Left ventricle myocardium inferior (tissue), 1 donor: ENCODE measurements at regions not wholly inside any gene's neighbourhood (a gene's known extent, or its start where the extent isn't known, plus 50 kb on each side); places are given as distances from the start of the nearest gene placed in this dataset.

Experiments used
- DNase-seq: peaks from one replicate; pipeline ENCODE4 v3.0.0-alpha.2; 2020
- H3K27ac ChIP-seq: fragments of 200-600 bp; replicated peaks from 2 replicates; pipeline ENCODE4 v1.8.0; 2021
- H3K27me3 ChIP-seq: fragments of 200-600 bp; 2 replicates; pipeline ENCODE4 v1.8.0; 2021; ENCODE audit warnings: low read depth
- H3K36me3 ChIP-seq: fragments of 200-600 bp; 2 replicates; pipeline ENCODE4 v1.8.0; 2021
- H3K4me1 ChIP-seq: fragments of 200-600 bp; 2 replicates; pipeline ENCODE4 v1.8.0; 2021
- H3K4me3 ChIP-seq: fragments of 200-600 bp; 2 replicates; pipeline ENCODE4 v1.8.0; 2021; ENCODE audit warnings: mild to moderate bottlenecking, moderate library complexity
- H3K9me3 ChIP-seq: fragments of 200-600 bp; replicated peaks from 2 replicates; pipeline ENCODE4 v1.8.0; 2021
- intact Hi-C: fragments of 100-400 bp; cut with micrococcal nuclease; formaldehyde crosslinking; loops from one replicate; pipeline ENCODE4 v1.11.0; 2022
- TF ChIP-seq, protein P1 (sequence below): fragments of 200-600 bp; IDR thresholded peaks from 2 replicates; pipeline ENCODE4 v1.8.0; 2021; ENCODE audit warnings: antibody characterized with exemption, mild to moderate bottlenecking, borderline replicate concordance
- donor health status: DM: no; HTN: yes; CAD: no; lungs with severe emphysema.

DNA sequence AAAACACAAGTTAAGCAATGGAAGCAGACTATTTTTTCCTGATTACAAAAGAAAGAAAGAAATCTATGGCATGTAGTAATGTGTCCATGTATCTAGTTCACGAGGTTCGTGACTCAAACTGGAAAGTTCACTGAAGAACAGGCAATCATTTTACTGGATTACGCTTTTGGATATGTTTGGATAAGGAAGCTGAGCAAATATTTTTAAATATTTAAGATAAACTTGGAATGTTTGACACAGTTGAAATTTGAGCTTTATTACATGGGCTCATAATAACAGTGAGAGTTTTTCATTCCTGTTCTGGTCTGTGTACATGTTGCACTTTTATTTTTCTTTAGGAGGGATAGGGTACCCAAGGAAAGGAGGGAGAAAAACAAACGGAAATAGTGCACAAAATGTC, 244.2 kb upstream of the GK2 start:
- TF ChIP-seq, protein P1, sequence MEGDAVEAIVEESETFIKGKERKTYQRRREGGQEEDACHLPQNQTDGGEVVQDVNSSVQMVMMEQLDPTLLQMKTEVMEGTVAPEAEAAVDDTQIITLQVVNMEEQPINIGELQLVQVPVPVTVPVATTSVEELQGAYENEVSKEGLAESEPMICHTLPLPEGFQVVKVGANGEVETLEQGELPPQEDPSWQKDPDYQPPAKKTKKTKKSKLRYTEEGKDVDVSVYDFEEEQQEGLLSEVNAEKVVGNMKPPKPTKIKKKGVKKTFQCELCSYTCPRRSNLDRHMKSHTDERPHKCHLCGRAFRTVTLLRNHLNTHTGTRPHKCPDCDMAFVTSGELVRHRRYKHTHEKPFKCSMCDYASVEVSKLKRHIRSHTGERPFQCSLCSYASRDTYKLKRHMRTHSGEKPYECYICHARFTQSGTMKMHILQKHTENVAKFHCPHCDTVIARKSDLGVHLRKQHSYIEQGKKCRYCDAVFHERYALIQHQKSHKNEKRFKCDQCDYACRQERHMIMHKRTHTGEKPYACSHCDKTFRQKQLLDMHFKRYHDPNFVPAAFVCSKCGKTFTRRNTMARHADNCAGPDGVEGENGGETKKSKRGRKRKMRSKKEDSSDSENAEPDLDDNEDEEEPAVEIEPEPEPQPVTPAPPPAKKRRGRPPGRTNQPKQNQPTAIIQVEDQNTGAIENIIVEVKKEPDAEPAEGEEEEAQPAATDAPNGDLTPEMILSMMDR: no peak
- Histone ChIP-seq H3K27ac (no peak overlapping the region), H3K4me3 (no peak overlapping the region), H3K9me3 (peaks cover 7% of the 10 kb centered on the region), H3K4me1 (peaks cover 4% of the 10 kb centered on the region), H3K36me3 (no peaks in the 10 kb centered on the region), H3K27me3 (no peaks in the 10 kb centered on the region)
- no peak for DNase-seq
- intact Hi-C loops: no loop called here

DNA sequence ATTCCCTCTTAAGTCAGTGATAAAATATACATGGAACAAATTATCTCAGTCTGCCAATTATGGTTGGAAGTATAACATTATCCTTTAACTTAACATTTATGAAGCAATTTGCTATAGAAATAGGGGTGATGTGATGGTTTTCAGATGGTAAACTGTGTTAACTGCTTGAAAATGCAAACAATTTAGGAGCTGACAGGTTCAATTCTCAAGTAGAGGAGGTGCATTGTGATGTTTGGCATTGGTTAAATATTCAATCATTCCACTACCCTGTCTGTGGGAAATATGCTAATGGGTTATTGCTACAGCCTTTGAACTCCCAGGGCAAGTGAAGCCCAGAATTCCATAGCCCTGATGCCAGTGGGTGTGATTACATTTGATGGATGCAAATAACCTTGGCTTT, 243.4 kb upstream of the GK2 start:
- Histone ChIP-seq H3K4me3 (no peak overlapping the region), H3K27me3 (no peaks in the 10 kb centered on the region), H3K9me3 (no peaks in the 10 kb centered on the region), H3K36me3 (no peaks in the 10 kb centered on the region), H3K27ac (no peak overlapping the region), H3K4me1 (peaks cover 4% of the 10 kb centered on the region)
- DNase-seq: no peak
- intact Hi-C loops: no loop called here
- TF ChIP-seq, protein P1: no peak

DNA sequence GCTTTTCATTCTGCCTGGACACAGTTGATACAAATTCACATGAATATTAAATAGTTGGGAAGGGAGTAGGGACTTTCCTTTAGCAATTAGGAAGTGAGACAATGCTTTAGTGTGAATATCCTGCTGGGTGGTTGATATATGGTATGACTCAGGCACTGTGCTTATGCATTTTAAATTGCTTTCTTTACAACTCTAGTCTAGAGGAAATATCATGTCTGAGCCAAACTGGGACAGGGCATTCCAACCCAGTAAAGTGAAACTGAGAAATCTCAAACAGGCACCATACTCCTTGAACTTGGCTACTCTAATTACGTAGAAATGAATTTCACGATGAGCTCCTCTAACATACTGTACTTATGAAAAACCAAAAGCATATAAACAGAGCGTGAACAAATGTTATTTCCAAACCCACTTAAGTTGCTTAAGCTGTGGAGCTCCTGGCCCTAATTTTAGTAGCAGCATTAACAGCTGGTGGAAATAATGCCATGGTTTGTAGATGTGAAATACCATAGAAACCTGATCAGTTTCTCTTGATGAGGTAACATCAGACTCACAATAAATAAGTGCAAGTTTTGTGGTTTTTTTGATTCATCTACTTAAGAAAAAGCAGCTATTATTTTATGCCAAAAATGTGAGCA, 242.9 kb upstream of the GK2 start:
- Histone ChIP-seq H3K4me1 (peaks cover 4% of the 10 kb centered on the region), H3K27ac (no peak overlapping the region), H3K4me3 (no peak overlapping the region), H3K9me3 (no peaks in the 10 kb centered on the region), H3K27me3 (no peaks in the 10 kb centered on the region), H3K36me3 (no peaks in the 10 kb centered on the region)
- intact Hi-C loops: no loop called here
- TF ChIP-seq, protein P1: no peak
- DNase-seq: no peak

DNA sequence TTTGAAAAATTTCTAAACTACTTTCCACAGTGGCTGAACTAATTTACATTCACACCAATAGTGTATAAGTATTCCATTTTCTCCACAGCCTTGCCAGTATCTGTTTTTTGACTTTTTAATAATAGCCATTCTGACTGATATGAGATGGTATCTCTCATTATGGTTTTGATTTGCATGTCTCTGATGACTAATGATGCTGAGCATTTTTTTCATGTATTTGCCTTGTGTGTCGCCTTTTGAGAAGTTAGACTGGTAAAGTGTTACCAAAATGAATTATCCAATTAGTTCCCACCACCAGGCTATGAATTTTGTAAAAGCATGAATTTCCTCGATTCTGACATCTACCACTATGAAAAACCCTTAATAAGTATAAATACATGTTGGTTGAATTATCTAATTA, 242.2 kb upstream of the GK2 start:
- Histone ChIP-seq H3K36me3 (no peaks in the 10 kb centered on the region), H3K4me1 (peaks cover 4% of the 10 kb centered on the region), H3K4me3 (no peak overlapping the region), H3K27ac (no peak overlapping the region), H3K9me3 (no peaks in the 10 kb centered on the region), H3K27me3 (no peaks in the 10 kb centered on the region)
- intact Hi-C loops: no loop called here
- DNase-seq: no peak
- TF ChIP-seq, protein P1: no peak

DNA sequence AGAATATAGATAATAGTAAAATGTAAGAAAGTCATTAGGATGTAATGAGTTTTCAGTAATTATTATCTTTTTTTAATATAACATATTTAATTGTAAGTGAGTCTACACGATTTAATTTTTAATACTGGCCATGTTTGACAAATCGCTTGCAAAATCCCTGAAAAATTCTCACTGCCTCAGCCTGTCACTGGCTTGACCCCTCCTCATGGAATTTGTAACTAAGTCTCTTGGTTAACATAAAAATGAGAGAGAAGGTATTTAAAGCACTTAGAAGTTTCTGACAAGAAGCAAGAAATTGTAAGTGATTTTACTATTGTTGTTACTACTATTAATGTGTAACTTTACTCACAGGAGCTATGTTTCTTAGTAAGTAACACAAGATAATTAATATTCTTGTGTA, 237.9 kb upstream of the GK2 start:
- Histone ChIP-seq H3K4me1 (no peaks in the 10 kb centered on the region), H3K36me3 (no peaks in the 10 kb centered on the region), H3K9me3 (no peaks in the 10 kb centered on the region), H3K27ac (no peak overlapping the region), H3K4me3 (no peak overlapping the region), H3K27me3 (no peaks in the 10 kb centered on the region)
- no peak for DNase-seq
- intact Hi-C loops: no loop called here
- TF ChIP-seq, protein P1: no peak
